HG02938 (cell line): ENCODE measurements at regions not wholly inside any gene's neighbourhood (a gene's known extent, or its start where the extent isn't known, plus 50 kb on each side); places are given as distances from the start of the nearest gene placed in this dataset.

Experiments used
- ATAC-seq: cut with Tn5 transposase; IDR thresholded peaks from one replicate; pipeline ENCODE4 v1.9.1; 2021; ENCODE audit warnings: mild to moderate bottlenecking, moderate library complexity; ENCODE audit not compliant: unreplicated experiment

- no peak for ATAC-seq
Measured at GRCh38 chr12:29990971-29991370, 207.2 kb upstream of the TMTC1 start.

DNA sequence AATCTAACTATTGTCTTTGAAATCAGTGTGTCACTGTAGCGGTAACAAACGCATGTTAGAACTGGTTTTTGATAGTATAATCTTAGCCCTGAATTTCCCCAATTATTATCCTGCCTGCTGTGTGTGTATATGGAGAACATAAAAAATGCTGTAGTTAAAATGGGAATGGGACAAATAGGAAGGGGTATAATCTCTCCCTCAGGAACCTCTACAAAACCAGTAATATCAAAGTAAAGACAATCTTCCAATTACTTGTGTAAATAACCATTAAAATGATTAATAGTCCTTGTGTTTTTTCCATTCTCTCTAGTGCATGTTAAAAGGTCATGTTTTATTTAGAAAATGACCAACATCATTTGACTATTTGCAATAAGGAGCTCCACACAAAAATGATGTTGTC is 200.1 kb upstream of the TMTC1 start:
- ATAC-seq, result no peak

DNA sequence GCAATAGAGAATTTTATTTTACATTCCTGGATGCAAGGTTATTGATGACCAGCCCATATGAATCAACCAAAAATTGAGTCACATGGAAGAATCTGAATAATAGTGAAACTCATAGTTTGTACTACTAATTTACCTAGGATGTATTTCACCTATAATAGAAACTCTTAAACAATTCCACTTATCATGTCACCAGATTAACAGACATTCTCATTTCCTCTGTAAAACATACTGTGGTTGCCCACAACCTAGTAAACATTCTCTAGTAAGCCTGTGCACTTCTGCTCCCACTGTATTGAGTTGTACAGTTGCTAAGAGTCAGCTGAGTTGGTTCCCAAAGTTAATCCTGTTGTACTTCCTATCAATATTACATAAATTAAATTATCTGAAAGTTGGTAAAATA is 196.6 kb upstream of the TMTC1 start:
- ATAC-seq, result peak; percentile 56

DNA sequence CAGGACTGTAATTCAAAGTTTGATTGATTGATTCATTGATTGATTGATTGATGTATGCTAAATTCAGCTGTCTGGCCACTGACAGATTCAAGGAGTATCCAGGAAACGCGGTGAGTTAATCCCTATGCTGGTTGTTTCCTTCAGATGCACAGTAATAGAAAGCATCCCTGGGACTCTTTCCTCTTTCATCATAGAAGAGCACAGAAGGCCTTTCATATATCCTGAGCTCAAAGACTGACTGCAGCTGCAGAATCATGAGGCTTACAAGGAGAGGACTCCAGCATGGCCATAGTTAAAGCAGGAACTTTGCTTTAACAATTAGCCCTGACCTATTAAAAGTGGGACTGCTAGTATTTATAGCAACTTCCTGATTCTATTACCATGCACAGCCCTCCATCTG is 187.7 kb upstream of the TMTC1 start:
- ATAC-seq, result no peak

- no peak for ATAC-seq
Measured at GRCh38 chr12:29970501-29970900, 186.8 kb upstream of the TMTC1 start.

DNA sequence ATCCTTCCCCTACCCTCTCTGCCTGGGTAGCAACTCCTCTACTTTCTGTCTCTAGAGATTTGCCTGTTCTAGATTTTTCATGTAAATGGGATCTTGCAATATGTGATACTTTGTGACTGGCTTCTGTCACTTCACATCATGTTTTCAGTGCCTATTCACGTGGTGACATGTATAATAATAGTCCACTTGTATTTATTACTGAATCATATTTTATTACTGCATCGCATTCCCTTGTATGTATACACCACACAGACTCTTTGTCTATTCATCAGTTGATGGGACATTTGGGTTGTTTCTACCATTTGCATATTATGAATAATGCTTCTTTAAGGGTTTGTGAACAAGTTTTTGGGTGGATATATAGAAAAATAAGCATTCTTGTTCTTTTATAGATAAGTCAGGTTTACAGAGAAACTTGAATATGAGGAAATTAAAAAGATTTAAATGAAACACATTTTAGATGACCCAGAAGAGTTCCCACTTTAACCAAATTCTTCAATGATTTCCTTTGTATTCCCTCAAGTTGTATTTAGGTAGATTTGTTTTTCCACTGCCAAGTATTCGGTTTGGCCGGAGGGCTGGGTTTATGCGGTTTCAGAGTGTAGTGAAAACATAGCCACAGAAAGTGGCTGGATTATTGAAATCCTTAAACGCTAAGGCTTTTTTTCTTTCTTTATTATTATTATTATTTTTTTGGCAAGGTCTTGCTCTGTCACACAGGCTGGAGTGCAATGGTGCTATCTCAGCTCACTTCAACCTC is 178.7 kb upstream of the TMTC1 start:
- ATAC-seq, result no peak

GRCh38 chr12:29961231-29961630 is 177.5 kb upstream of the TMTC1 start:
- ATAC-seq, result no peak

DNA sequence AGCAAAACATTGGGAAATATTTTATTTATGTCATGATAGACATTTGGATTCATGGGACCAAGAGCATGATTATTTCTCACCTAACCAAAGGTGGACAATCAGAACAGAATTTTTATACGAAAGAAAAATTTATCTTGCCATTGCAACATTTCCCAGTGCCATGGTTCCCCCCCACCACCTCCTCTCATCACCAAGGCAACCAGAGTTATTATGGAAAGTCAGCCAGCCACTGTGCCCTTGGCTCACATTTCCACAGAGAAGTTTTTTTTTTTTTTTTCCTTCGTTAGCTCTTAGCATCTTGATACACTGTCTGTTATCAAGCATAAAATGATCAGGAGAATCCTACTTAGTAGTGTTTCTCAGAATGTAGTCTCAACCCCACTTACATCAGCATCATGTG is 176.4 kb upstream of the TMTC1 start:
- no peak for ATAC-seq

DNA sequence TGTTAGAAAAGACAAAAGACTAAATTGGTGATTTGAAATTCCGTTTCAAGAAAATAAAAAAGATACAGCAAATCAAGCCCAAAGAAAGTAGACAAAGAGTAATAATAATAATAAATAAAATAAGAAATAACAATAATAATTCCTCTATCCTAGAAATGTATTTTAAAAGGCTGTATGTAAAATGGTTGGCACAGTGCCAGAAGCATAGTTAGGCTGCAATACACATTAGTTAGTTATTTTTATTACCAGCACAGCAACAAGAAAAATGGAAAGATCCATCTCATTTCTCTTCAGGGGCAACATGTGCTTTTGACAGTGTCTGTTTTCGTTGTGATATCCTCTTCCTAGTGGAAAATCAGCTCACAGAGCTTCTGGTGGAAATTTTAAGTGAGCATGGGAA is 174.1 kb upstream of the TMTC1 start:
- no peak for ATAC-seq

DNA sequence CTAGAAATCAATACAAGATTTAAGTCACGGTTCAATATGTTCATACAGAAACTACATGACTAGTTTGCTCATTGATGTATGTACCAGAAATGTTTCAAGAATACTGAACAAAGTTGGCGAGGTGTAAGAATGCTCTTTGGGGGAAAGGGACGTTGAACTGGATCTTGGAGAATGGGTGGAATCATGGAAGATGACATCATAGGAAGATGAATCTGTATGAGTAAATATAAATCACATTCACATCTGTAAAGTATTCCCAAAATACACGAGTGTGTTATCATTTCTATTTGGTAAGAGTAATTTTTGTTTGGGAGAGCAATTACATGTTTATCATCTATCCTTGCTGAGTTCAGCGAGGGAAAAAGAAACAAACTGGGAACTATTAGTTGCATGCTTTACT is 162.2 kb upstream of the TMTC1 start:
- ATAC-seq, result no peak

DNA sequence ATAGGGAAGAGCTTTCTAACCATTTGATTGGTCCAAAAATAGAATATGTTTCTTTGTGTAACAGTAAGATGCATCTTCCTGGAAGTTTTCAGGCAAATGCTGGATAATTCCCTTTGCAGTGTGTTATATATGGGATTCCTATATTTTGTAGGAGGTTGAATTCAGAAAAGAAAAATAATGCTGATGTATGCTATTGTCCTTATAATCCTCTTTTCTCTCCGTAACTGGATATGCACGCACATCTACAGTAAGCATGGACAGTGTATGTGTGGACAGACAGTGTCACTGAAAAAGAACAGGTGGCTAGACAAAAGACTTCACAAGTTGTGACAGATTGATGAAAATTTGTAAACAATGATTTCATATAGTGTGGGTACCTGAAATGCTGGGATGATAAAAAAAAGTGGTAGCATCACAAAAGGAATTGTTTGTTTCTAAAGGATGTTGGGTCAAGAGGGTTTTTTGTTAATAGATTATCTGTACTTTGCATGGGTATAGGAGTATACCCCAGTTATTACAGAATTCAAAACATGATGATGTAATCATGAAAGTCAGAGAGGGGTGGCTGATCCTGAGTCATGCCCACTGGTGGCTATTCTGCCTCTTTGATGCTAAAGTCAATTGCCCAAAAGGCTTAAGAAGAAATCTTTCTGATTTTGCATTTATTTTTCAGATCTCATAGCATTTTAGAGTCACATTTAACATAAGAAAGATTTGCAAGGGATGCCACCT is 160.7 kb upstream of the TMTC1 start:
- ATAC-seq, result no peak

GRCh38 chr12:29943683-29944082 is 159.9 kb upstream of the TMTC1 start:
- no peak for ATAC-seq

DNA sequence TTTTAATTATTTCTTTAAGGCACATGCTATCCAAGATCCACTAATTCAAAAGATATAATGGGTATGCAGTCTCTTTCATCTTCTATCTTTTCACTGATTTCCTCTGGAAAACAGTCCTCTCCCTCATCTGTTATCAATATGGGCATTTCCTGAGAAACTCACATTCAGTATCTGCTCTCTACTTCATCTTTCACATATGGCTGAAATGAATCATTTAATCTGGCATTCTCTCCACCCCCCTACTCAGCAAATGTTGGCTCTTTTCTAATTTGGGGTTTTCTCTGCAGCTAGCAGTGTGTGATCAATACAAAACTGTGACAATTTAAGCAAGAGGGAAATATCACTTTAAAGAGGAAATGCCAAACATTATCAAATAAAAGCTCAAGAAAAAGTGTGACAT is 157.1 kb upstream of the TMTC1 start:
- no peak for ATAC-seq

DNA sequence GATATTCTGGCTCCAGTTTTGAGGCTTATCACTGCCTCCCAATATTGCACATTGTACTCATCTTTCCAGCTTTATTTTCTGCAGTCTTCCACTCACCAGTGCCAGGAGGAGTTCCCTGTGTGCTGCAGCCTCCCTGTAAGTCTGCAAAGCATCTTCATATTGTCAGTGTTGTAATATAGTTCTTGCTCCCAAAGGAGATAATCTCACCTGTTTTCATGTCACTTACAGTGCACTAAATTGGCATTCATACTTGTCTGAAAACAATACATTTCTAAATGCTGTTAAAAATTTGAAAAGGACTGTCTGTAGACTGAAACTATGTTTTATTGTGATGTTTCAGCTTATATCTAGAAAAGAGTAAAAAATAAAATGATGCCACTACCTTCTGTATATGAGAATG is 146.8 kb upstream of the TMTC1 start:
- ATAC-seq, result no peak

DNA sequence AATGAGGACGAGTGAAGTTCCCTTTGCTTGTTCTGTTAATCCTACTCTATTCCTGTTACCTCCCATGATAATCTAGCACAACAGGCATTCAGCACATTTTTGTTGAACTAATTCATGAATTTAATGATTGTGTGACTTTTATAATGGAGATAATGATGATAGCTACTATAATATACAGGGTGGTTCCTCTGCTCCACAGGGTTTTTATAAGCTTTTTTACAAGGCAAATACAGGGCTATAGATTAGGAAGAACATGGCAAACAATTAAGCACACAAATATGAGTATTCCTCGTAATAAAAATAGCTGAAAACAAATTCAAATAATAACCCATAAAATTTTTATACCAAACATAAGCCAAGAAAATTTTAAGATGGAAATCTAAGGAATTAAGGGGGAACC is 145.6 kb upstream of the TMTC1 start:
- no peak for ATAC-seq

DNA sequence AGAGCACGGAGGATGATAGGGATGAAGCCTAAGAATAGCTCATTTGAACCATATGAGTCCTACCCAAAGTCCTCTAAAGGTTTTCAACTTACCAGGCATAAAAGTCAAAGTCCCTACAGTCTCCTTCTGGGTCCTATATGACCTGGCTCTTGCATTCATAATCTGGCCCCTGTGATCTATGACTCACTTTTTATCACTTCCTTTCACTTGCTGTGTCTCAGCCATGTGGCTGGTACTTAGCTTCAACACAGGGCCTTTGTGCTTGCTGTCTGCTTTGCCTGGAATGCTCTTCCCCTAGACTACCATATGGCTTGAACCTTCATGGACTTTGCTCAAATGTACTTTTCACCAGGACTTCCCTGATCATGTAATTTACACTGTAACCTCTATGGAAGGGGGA is 137.6 kb upstream of the TMTC1 start:
- no peak for ATAC-seq

GRCh38 chr12:29908157-29908556 is 124.4 kb upstream of the TMTC1 start:
- no peak for ATAC-seq

DNA sequence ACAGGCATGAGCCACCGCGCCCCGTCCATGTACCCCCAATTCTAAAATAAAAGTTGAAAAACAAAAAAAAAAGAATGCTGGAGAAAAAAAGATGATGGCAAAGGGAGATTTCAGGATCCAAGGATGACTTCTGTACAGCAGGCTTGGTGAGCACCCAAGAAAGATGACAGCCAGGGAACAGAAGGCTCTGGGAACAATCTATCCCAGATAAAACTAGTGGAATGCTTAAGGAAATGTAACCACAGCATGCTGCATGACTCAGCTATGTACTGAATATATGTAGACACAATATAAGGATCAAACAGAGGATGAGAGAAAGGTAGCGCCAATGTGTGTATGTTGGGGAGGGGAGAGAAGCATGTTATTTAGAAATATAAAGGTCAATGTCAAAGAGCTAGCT is 123.7 kb upstream of the TMTC1 start:
- ATAC-seq, result no peak

DNA sequence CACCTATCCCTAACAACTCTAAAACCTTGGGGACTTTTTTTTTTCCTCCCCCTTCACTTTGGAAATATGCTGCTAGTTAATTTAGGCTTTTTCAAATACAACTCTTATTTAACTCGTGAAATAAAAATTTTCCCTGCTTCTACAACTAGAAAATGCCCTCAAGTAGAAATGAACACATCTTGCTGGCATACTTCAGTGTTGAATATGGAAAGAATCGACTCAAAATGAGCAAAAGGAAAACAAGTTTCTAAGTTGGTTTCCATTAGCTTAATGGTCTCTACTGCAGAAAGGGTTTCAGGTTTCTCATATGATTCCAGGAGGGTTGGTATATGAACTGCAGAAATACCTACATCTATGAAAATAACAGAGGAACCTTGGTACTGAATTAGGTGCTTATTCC is 118.3 kb upstream of the TMTC1 start:
- no peak for ATAC-seq

DNA sequence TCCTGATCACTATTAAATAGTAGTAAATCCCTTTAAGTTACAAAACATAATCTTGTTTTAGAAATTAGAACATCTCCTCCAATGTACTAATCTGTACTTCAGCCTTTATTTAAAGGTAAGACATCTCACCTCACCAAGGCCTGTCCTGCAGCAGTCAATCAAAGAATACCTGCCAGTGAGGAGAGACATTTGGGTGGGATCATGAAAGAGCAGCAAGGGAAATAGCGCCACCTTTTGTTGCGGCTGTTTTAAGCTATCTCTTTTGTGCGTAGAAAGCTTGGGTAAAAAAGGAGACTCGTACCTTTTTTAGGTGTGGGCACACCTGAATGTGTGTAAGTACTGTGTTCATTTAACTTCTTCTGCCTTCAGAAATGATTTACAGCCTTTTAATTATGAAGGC is 117.8 kb upstream of the TMTC1 start:
- ATAC-seq, result no peak

- no peak for ATAC-seq
Measured at GRCh38 chr12:29899212-29899931, 115.6 kb upstream of the TMTC1 start.

GRCh38 chr12:29895966-29896365 is 112.2 kb upstream of the TMTC1 start:
- ATAC-seq, result no peak
